ENCODE measurements at regions not wholly inside any gene's neighbourhood (a gene's known extent, or its start where the extent isn't known, plus 50 kb on each side); places are given as distances from the start of the nearest gene placed in this dataset.
"Not testable (repeated sequence)": the region's sequence is repeated elsewhere in the genome, so short reads cannot be mapped to it uniquely, and the experiment has no call there.

- DNase-seq, result no peak
Observed at GRCh38 chr6:11380969-11381744, 148.7 kb upstream of the NEDD9 start.

GRCh38 chr6:11380549-11380948 is 148.1 kb upstream of the NEDD9 start:
- no peak for DNase-seq

- DNase-seq, result no peak
Observed at GRCh38 chr6:11379805-11380204, 147.3 kb upstream of the NEDD9 start.

GRCh38 chr6:11378639-11379038 is 146.2 kb upstream of the NEDD9 start:
- DNase-seq, result no peak

- no peak for DNase-seq
Observed at GRCh38 chr6:11374036-11375010, 141.9 kb upstream of the NEDD9 start.

- DNase-seq, result no peak
Observed at GRCh38 chr6:11373208-11373607, 140.7 kb upstream of the NEDD9 start.

- DNase-seq, result not testable (repeated sequence)
Observed at GRCh38 chr6:11372186-11372790, 139.8 kb upstream of the NEDD9 start.

GRCh38 chr6:11370191-11371018 is 137.9 kb upstream of the NEDD9 start:
- DNase-seq, result no peak

GRCh38 chr6:11368760-11369159 is 136.3 kb upstream of the NEDD9 start:
- no peak for DNase-seq

GRCh38 chr6:11368264-11368663 is 135.8 kb upstream of the NEDD9 start:
- no peak for DNase-seq

- DNase-seq, result no peak
Observed at GRCh38 chr6:11367638-11368199, 135.3 kb upstream of the NEDD9 start.

GRCh38 chr6:11366934-11367637 is 134.6 kb upstream of the NEDD9 start:
- DNase-seq, result no peak

GRCh38 chr6:11366183-11366933 is 133.9 kb upstream of the NEDD9 start:
- DNase-seq, result no peak

- no peak for DNase-seq
Observed at GRCh38 chr6:11364971-11365397, 132.5 kb upstream of the NEDD9 start.

- DNase-seq, result no peak
Observed at GRCh38 chr6:11363881-11364576, 131.6 kb upstream of the NEDD9 start.

- no peak for DNase-seq
Observed at GRCh38 chr6:11362564-11362963, 130.1 kb upstream of the NEDD9 start.

GRCh38 chr6:11358904-11359830 is 126.7 kb upstream of the NEDD9 start:
- DNase-seq, result no peak

- DNase-seq, result no peak
Observed at GRCh38 chr6:11357285-11357684, 124.8 kb upstream of the NEDD9 start.

All from hematopoietic multipotent progenitor cell treated with erythropoietin and hydrocortisone succinate and interleukin-3 and kit ligand, for 8 days (in vitro differentiated cells).